Choroid plexus epithelial cell (primary cell): ENCODE measurements at regions not wholly inside any gene's neighbourhood (a gene's known extent, or its start where the extent isn't known, plus 50 kb on each side); places are given as distances from the start of the nearest gene placed in this dataset.

ENCODE experiments used
- DNase-seq: peaks from one replicate; pipeline ENCODE4 v3.0.0-alpha.2; 2010; ENCODE audit warnings: low read depth
- H3K4me3 ChIP-seq: 2 replicates; pipeline ENCODE4 v1.5.1; 2011; ENCODE audit warnings: low read depth, mild to moderate bottlenecking, control low read depth, low read length, moderate library complexity
- CTCF ChIP-seq: conservative IDR thresholded peaks from 2 replicates; pipeline ENCODE4 v1.5.1; 2011; ENCODE audit warnings: low read depth, mild to moderate bottlenecking, control low read depth, inconsistent platforms, low read length, moderate library complexity

- H3K4me3 ChIP-seq = no peak overlapping the region
- no peak for TF ChIP-seq CTCF
- no peak for DNase-seq
Observed at GRCh38 chr7:156094350-156095146, 282.3 kb upstream of the SHH start.

- TF ChIP-seq CTCF = no peak
Observed at GRCh38 chr7:156092307-156092706, 280.0 kb upstream of the SHH start.

GRCh38 chr7:156091519-156092080 is 279.3 kb upstream of the SHH start:
- no peak overlapping the region for H3K4me3 ChIP-seq
- no peak for TF ChIP-seq CTCF
- DNase-seq = no peak

More at GRCh38 chr7:156092307-156092706, 280.0 kb upstream of the SHH start:
- no peak overlapping the region for H3K4me3 ChIP-seq
- DNase-seq = no peak

- DNase-seq = no peak
- no peak for TF ChIP-seq CTCF
- H3K4me3 ChIP-seq = no peak overlapping the region
Observed at GRCh38 chr7:156090988-156091387, 278.7 kb upstream of the SHH start.

- DNase-seq = no peak
- TF ChIP-seq CTCF = no peak
- H3K4me3 ChIP-seq = no peak overlapping the region
Observed at GRCh38 chr7:156089222-156089621, 277.0 kb upstream of the SHH start.

GRCh38 chr7:156088115-156088514 is 275.9 kb upstream of the SHH start:
- no peak for DNase-seq
- TF ChIP-seq CTCF = no peak
- no peak overlapping the region for H3K4me3 ChIP-seq
